SK-N-SH (cell line): ENCODE measurements at regions not wholly inside any gene's neighbourhood (a gene's known extent, or its start where the extent isn't known, plus 50 kb on each side); places are given as distances from the start of the nearest gene placed in this dataset.

ENCODE experiments used
- CTCF ChIA-PET: fragments of 300-600, 350-600 bp; formaldehyde crosslinking; extraction: SDS; loops from one replicate; lab custom pipeline; 2021; lab: Yijun Ruan, JAX
- POLR2A ChIA-PET: fragments of 350-600 bp; sonication (Branson Sonifier 250); formaldehyde crosslinking; extraction: SDS; loops from one replicate; lab custom pipeline; 2020; ENCODE audit warnings: antibody characterized with exemption, inconsistent platforms; lab: Yijun Ruan, JAX
- DNase-seq: peaks from one replicate; pipeline ENCODE4 v3.0.0; 2012
- H2AFZ ChIP-seq: fragments of 200-600 bp; sonication (generic); 2 replicates; pipeline ENCODE4 v1.8.1; 2016; ENCODE audit warnings: antibody characterized with exemption, mild to moderate bottlenecking, low read depth
- H3F3A ChIP-seq: fragments of 200-600 bp; sonication (generic); replicated peaks from 2 replicates; pipeline ENCODE3; 2016; ENCODE audit warnings: antibody characterized with exemption, mild to moderate bottlenecking; ENCODE audit not compliant: insufficient read depth
- H3K27ac ChIP-seq, 2 experiments: fragments of 200-500 bp in 1 of 2; fragments of 200-600 bp in 1 of 2; sonication (Bioruptor generic) in 1 of 2; sonication (generic), shearing (Covaris generic) in 1 of 2; 2 replicates each; pipeline versions ENCODE4 v1.5.1 to v1.6.1; 2014 to 2016; ENCODE audit warnings: low read depth in 2 of 2, inconsistent platforms in 1 of 2, low read length in 1 of 2, mild to moderate bottlenecking in 1 of 2, mixed read lengths in 1 of 2
- H3K27me3 ChIP-seq: fragments of 200-600 bp; sonication (generic), shearing (Covaris generic); 2 replicates; pipeline ENCODE4 v1.6.1; 2016; ENCODE audit warnings: mixed run types; ENCODE audit not compliant: insufficient read depth
- H3K36me3 ChIP-seq, 2 experiments: fragments of 200-500 bp in 1 of 2; fragments of 200-600 bp in 1 of 2; sonication (Bioruptor generic) in 1 of 2; sonication (generic) in 1 of 2; replicated peaks in 1 of 2; 2 replicates each; pipeline versions ENCODE3 to v1.5.1; 2014 to 2016; ENCODE audit warnings: low read length in 1 of 2, mild to moderate bottlenecking in 1 of 2; ENCODE audit not compliant: insufficient read depth in 2 of 2, control insufficient read depth in 1 of 2
- H3K4me1 ChIP-seq, 2 experiments: fragments of 200-500 bp in 1 of 2; fragments of 200-600 bp in 1 of 2; sonication (Bioruptor generic) in 1 of 2; sonication (generic), shearing (Covaris generic) in 1 of 2; 2 replicates each; pipeline versions ENCODE4 v1.5.1 to v1.6.1; 2014 to 2016; ENCODE audit warnings: low read depth in 1 of 2, low read length in 1 of 2, mixed run types in 1 of 2; ENCODE audit not compliant: insufficient read depth in 2 of 2, control insufficient read depth in 1 of 2
- H3K4me2 ChIP-seq: fragments of 200-600 bp; sonication (generic), shearing (Covaris generic); 2 replicates; pipeline ENCODE4 v1.6.1; 2017; ENCODE audit warnings: mixed run types
- H3K4me3 ChIP-seq, 2 experiments: fragments of 200-500 bp in 1 of 2; fragments of 200-600 bp in 1 of 2; sonication (Bioruptor generic) in 1 of 2; sonication (generic), shearing (Covaris generic) in 1 of 2; 2 replicates each; pipeline versions ENCODE4 v1.5.1 to v1.8.1; 2014 to 2016; ENCODE audit warnings: low read depth in 2 of 2, inconsistent platforms in 1 of 2, low read length in 1 of 2, mild to moderate bottlenecking in 1 of 2, mixed read lengths in 1 of 2, moderate library complexity in 1 of 2
- H3K79me2 ChIP-seq: fragments of 200-600 bp; sonication (generic); 2 replicates; pipeline ENCODE4 v1.8.1; 2017; ENCODE audit warnings: mild to moderate bottlenecking; ENCODE audit not compliant: insufficient read depth
- H3K9ac ChIP-seq: fragments of 200-600 bp; sonication (generic); 2 replicates; pipeline ENCODE4 v1.6.1; 2017; ENCODE audit warnings: mixed run types
- H3K9me2 ChIP-seq: fragments of 200-600 bp; sonication (generic); 2 replicates; pipeline ENCODE4 v1.6.1; 2017; ENCODE audit warnings: mixed run types
- H3K9me3 ChIP-seq: fragments of 200-600 bp; sonication (generic); 2 replicates; pipeline ENCODE4 v1.6.1; 2017; ENCODE audit warnings: mixed run types, mild to moderate bottlenecking, moderate library complexity
- H4K20me1 ChIP-seq: fragments of 200-600 bp; sonication (generic); 2 replicates; pipeline ENCODE4 v1.6.1; 2017; ENCODE audit warnings: mild to moderate bottlenecking, mixed run types; ENCODE audit not compliant: insufficient read depth
- ELF1 ChIP-seq: IDR thresholded peaks from 2 replicates; pipeline ENCODE4 v1.4.0; 2012
- EP300 ChIP-seq, 2 experiments: IDR thresholded peaks; 2 replicates each; pipeline versions ENCODE4 v1.4.0 to v1.6.1; 2012; ENCODE audit warnings: borderline replicate concordance in 1 of 2, low read depth in 1 of 2, low read length in 1 of 2
- EZH2phosphoT487 ChIP-seq: fragments of 200-600 bp; sonication (generic); IDR thresholded peaks from 2 replicates; pipeline ENCODE4 v1.6.1; 2017; ENCODE audit warnings: low read depth, mixed run types, mild to moderate bottlenecking, antibody characterized with exemption, moderate library complexity, borderline replicate concordance
- JUND ChIP-seq: IDR thresholded peaks from 2 replicates; pipeline ENCODE4 v1.4.0; 2012
- MEF2A ChIP-seq: IDR thresholded peaks from 2 replicates; pipeline ENCODE4 v1.4.0; 2012; ENCODE audit warnings: low read depth, borderline replicate concordance
- MXI1 ChIP-seq: IDR thresholded peaks from 2 replicates; pipeline ENCODE4 v1.6.1; 2012; ENCODE audit warnings: mild to moderate bottlenecking, low read depth, low read length, improper control_type of control experiment
- NFIC ChIP-seq: IDR thresholded peaks from 2 replicates; pipeline ENCODE4 v1.4.0; 2012; ENCODE audit warnings: borderline replicate concordance
- RAD21 ChIP-seq: IDR thresholded peaks from 2 replicates; pipeline ENCODE4 v1.6.1; 2012; ENCODE audit warnings: mild to moderate bottlenecking, low read length
- RCOR1 ChIP-seq: fragments of 150-350 bp; IDR thresholded peaks from 2 replicates; pipeline ENCODE4 v1.6.1; 2017; ENCODE audit warnings: antibody characterized with exemption, low read length
- YY1 ChIP-seq: IDR thresholded peaks from 2 replicates; pipeline ENCODE4 v1.4.0; 2012; ENCODE audit warnings: low read depth, mild to moderate bottlenecking
- WGBS: methylation state at CpG from one replicate; pipeline ENCODE4 v1.1.6; 2017; ENCODE audit warnings: low lambda C conversion rate; 5-methylcytosine and 5-hydroxymethylcytosine counted together
- TF ChIP-seq, protein P1 (sequence below): IDR thresholded peaks from 2 replicates; pipeline ENCODE4; 2012
- TF ChIP-seq, protein P2 (sequence below): IDR thresholded peaks from 2 replicates; pipeline ENCODE4 v1.6.1; 2012; ENCODE audit warnings: mild to moderate bottlenecking, low read depth, low read length, moderate library complexity
- TF ChIP-seq, protein P3 (sequence below): fragments of 200-600 bp; sonication (generic); IDR thresholded peaks from 2 replicates; pipeline ENCODE4 v1.6.1; 2017; ENCODE audit warnings: antibody characterized with exemption, mild to moderate bottlenecking, moderate library complexity
- TF ChIP-seq, protein P4 (sequence below): fragments of 150-350 bp; IDR thresholded peaks from 2 replicates; pipeline ENCODE4 v1.6.1; 2016; ENCODE audit warnings: mild to moderate bottlenecking, low read depth, low read length
- TF ChIP-seq, protein P5 (sequence below): IDR thresholded peaks from 2 replicates; pipeline ENCODE4 v1.4.0; 2012; ENCODE audit warnings: low read depth, borderline replicate concordance
- TF ChIP-seq, protein P6 (sequence below): fragments of 150-350 bp; IDR thresholded peaks from 2 replicates; pipeline ENCODE4 v1.6.1; 2017; ENCODE audit warnings: antibody characterized with exemption, low read length, low read depth, borderline replicate concordance

DNA sequence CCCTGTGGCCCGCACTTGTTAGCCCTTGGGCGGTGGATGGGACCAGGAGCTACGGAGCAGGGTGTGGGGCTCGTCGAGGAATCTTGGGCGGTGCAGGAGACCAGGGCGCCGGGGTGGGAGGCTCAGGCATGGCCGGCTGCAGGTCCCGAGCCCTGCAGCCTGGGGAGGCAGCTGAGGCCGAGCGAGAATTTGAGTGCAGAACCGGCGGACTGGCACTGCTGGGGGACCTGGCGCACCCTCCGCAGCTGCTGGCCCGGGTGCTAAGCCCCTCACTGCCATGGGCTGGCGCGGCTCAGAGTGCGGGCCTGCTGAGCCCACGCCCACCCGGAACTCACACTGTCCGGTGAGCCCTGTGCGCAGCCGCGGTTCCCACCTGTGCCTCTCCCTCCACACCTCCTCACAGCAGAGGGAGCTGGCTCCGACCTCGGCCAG lies 73.6 kb upstream of the TLL1 start:
- DNase-seq, result no peak
- H3K27me3 ChIP-seq, result no peaks in the 10 kb centered on the region
- H3K4me3 ChIP-seq, result no peak overlapping the region
- no peak overlapping the region for H3K27ac ChIP-seq
- no peaks in the 10 kb centered on the region; a peak in 1 of 4 replicates for H3K4me1 ChIP-seq
- ChIA-PET CTCF (no interaction called here), POLR2A (no interaction called here)
- no peaks in the 10 kb centered on the region for H3K79me2 ChIP-seq
- no peaks in the 10 kb centered on the region for H4K20me1 ChIP-seq
- no peaks in the 10 kb centered on the region for H3K36me3 ChIP-seq
- no peak overlapping the region for H2AFZ ChIP-seq
- no peak overlapping the region for H3K4me2 ChIP-seq
- H3K9ac ChIP-seq, result no peak overlapping the region
- TF ChIP-seq, protein P1, sequence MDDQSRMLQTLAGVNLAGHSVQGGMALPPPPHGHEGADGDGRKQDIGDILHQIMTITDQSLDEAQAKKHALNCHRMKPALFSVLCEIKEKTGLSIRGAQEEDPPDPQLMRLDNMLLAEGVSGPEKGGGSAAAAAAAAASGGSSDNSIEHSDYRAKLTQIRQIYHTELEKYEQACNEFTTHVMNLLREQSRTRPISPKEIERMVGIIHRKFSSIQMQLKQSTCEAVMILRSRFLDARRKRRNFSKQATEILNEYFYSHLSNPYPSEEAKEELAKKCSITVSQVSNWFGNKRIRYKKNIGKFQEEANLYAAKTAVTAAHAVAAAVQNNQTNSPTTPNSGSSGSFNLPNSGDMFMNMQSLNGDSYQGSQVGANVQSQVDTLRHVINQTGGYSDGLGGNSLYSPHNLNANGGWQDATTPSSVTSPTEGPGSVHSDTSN, result no peak
- no peak for TF ChIP-seq MXI1
- TF ChIP-seq, all 33 proteins: peak for 0
- H3K9me3 ChIP-seq, result no peaks in the 10 kb centered on the region
- H3K9me2 ChIP-seq, result no peaks in the 10 kb centered on the region
- WGBS, result 45% methylated on average over 4 of the region's 28 CpGs
- no peaks in the 10 kb centered on the region for H3F3A ChIP-seq

DNA sequence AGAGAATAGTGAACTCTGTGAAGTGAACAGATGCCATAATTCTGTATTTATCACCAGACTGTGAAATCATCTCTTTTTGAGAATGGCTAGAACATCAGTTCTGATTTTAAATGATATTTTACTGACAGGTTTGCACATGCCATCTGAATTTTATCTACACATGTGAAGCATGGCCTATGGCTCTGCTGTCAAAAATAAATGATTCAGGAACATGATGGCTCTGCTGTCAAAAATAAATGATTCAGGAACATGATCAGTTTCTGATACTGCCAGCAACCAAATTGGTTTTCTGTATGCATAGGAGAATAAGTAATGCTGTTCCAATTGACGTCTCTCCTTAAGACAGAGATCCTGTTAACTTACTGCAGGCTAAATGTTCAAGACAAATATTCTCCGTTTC lies 70.6 kb upstream of the TLL1 start:
- no peak overlapping the region for H3K9ac ChIP-seq
- ChIA-PET POLR2A (no interaction called here), CTCF (interaction anchor here (0.6 kb wide), 1 partner anchor 1056 kb away, joined by 3 read pairs; no protein-coding TSS in a partner anchor)
- H3K4me3 ChIP-seq, result no peak overlapping the region
- no peaks in the 10 kb centered on the region for H4K20me1 ChIP-seq
- H3K36me3 ChIP-seq, result no peaks in the 10 kb centered on the region
- H3K79me2 ChIP-seq, result no peaks in the 10 kb centered on the region
- no peaks in the 10 kb centered on the region for H3K27me3 ChIP-seq
- TF ChIP-seq JUND, result no peak
- TF ChIP-seq MEF2A, result no peak
- no peak for TF ChIP-seq RCOR1
- no peak for TF ChIP-seq EP300 (IDR thresholded peaks at IDR 0.05; ENCODE audit: borderline replicate concordance in 1 of 2, low read depth in 1 of 2, low read length in 1 of 2)
- TF ChIP-seq, protein P2, sequence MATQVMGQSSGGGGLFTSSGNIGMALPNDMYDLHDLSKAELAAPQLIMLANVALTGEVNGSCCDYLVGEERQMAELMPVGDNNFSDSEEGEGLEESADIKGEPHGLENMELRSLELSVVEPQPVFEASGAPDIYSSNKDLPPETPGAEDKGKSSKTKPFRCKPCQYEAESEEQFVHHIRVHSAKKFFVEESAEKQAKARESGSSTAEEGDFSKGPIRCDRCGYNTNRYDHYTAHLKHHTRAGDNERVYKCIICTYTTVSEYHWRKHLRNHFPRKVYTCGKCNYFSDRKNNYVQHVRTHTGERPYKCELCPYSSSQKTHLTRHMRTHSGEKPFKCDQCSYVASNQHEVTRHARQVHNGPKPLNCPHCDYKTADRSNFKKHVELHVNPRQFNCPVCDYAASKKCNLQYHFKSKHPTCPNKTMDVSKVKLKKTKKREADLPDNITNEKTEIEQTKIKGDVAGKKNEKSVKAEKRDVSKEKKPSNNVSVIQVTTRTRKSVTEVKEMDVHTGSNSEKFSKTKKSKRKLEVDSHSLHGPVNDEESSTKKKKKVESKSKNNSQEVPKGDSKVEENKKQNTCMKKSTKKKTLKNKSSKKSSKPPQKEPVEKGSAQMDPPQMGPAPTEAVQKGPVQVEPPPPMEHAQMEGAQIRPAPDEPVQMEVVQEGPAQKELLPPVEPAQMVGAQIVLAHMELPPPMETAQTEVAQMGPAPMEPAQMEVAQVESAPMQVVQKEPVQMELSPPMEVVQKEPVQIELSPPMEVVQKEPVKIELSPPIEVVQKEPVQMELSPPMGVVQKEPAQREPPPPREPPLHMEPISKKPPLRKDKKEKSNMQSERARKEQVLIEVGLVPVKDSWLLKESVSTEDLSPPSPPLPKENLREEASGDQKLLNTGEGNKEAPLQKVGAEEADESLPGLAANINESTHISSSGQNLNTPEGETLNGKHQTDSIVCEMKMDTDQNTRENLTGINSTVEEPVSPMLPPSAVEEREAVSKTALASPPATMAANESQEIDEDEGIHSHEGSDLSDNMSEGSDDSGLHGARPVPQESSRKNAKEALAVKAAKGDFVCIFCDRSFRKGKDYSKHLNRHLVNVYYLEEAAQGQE, result no peak
- TF ChIP-seq, protein P3, sequence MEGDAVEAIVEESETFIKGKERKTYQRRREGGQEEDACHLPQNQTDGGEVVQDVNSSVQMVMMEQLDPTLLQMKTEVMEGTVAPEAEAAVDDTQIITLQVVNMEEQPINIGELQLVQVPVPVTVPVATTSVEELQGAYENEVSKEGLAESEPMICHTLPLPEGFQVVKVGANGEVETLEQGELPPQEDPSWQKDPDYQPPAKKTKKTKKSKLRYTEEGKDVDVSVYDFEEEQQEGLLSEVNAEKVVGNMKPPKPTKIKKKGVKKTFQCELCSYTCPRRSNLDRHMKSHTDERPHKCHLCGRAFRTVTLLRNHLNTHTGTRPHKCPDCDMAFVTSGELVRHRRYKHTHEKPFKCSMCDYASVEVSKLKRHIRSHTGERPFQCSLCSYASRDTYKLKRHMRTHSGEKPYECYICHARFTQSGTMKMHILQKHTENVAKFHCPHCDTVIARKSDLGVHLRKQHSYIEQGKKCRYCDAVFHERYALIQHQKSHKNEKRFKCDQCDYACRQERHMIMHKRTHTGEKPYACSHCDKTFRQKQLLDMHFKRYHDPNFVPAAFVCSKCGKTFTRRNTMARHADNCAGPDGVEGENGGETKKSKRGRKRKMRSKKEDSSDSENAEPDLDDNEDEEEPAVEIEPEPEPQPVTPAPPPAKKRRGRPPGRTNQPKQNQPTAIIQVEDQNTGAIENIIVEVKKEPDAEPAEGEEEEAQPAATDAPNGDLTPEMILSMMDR, result no peak
- TF ChIP-seq NFIC, result no peak
- TF ChIP-seq, protein P4, sequence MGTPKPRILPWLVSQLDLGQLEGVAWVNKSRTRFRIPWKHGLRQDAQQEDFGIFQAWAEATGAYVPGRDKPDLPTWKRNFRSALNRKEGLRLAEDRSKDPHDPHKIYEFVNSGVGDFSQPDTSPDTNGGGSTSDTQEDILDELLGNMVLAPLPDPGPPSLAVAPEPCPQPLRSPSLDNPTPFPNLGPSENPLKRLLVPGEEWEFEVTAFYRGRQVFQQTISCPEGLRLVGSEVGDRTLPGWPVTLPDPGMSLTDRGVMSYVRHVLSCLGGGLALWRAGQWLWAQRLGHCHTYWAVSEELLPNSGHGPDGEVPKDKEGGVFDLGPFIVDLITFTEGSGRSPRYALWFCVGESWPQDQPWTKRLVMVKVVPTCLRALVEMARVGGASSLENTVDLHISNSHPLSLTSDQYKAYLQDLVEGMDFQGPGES, result no peak
- TF ChIP-seq EZH2phosphoT487, result no peak
- no peak for TF ChIP-seq ELF1
- TF ChIP-seq YY1, result no peak
- TF ChIP-seq, protein P5, sequence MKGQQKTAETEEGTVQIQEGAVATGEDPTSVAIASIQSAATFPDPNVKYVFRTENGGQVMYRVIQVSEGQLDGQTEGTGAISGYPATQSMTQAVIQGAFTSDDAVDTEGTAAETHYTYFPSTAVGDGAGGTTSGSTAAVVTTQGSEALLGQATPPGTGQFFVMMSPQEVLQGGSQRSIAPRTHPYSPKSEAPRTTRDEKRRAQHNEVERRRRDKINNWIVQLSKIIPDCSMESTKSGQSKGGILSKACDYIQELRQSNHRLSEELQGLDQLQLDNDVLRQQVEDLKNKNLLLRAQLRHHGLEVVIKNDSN, result no peak
- no peak for TF ChIP-seq RAD21
- TF ChIP-seq, protein P6, sequence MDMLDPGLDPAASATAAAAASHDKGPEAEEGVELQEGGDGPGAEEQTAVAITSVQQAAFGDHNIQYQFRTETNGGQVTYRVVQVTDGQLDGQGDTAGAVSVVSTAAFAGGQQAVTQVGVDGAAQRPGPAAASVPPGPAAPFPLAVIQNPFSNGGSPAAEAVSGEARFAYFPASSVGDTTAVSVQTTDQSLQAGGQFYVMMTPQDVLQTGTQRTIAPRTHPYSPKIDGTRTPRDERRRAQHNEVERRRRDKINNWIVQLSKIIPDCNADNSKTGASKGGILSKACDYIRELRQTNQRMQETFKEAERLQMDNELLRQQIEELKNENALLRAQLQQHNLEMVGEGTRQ, result no peak
- no peaks in the 10 kb centered on the region for H3K9me3 ChIP-seq
- H2AFZ ChIP-seq, result no peak overlapping the region
- no peaks in the 10 kb centered on the region for H3F3A ChIP-seq
- 11% methylated on average over 2 of the region's 2 CpGs for whole genome bisulfite sequencing
- no peak overlapping the region for H3K4me2 ChIP-seq
- no peak overlapping the region for H3K27ac ChIP-seq
- no peaks in the 10 kb centered on the region; a peak in 1 of 4 replicates for H3K4me1 ChIP-seq
- H3K9me2 ChIP-seq, result no peaks in the 10 kb centered on the region
- no peak for DNase-seq
